HG02970 (cell line): ENCODE measurements at regions not wholly inside any gene's neighbourhood (a gene's known extent, or its start where the extent isn't known, plus 50 kb on each side); places are given as distances from the start of the nearest gene placed in this dataset.
"Not testable (repeated sequence)": the region's sequence is repeated elsewhere in the genome, so short reads cannot be mapped to it uniquely, and the experiment has no call there.

ENCODE experiments used
- ATAC-seq: cut with Tn5 transposase; IDR thresholded peaks from one replicate; pipeline ENCODE4 v1.9.1; 2021; ENCODE audit warnings: mild to moderate bottlenecking, moderate library complexity, moderate number of reproducible peaks; ENCODE audit not compliant: unreplicated experiment, low FRiP score

GRCh38 chr6:113055061-113055460, 707.9 kb downstream of the RFPL4B start:
- no peak for ATAC-seq

GRCh38 chr6:113055998-113056397, 708.9 kb downstream of the RFPL4B start:
- ATAC-seq = no peak

- ATAC-seq = no peak
Observed at GRCh38 chr6:113057567-113058053, 710.5 kb downstream of the RFPL4B start.

GRCh38 chr6:113060664-113061063, 713.5 kb downstream of the RFPL4B start:
- ATAC-seq = no peak

- ATAC-seq = no peak
Observed at GRCh38 chr6:113065611-113066010, 718.5 kb downstream of the RFPL4B start.

DNA sequence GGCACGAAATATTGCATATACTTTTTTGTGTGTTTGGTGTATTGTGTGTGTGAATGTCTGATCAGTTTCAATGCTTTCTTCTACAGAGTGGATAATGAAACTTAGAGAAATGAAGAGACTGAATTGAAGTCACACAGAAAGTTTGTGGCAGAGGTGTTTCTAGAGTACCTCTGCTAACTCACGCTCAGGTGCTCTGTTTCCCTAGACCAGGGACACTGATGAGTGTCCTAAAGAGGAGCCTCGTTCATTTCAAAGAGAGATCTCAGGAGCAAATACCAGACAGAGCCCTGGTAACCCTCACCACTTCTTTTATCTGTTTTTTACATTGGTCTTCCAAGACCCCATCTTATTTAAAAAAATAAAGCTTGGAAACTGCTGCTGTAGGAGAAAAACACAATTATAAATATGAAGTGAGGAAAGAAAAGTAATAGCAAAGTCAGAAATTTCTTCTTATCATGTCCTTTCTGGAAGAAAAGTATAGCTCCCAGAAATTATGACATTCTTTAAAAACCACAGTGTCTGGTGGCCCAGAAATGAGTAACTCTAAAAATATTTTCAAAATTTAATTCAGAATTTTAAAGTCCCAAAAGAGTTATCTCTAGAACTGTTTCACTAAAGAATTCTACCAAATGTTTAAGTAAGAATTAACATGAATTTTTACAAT, 720.6 kb downstream of the RFPL4B start:
- ATAC-seq = no peak

- no peak for ATAC-seq
Observed at GRCh38 chr6:113068570-113068969, 721.4 kb downstream of the RFPL4B start.

- not testable (repeated sequence) for ATAC-seq
Observed at GRCh38 chr6:113070681-113071080, 723.6 kb downstream of the RFPL4B start.

DNA sequence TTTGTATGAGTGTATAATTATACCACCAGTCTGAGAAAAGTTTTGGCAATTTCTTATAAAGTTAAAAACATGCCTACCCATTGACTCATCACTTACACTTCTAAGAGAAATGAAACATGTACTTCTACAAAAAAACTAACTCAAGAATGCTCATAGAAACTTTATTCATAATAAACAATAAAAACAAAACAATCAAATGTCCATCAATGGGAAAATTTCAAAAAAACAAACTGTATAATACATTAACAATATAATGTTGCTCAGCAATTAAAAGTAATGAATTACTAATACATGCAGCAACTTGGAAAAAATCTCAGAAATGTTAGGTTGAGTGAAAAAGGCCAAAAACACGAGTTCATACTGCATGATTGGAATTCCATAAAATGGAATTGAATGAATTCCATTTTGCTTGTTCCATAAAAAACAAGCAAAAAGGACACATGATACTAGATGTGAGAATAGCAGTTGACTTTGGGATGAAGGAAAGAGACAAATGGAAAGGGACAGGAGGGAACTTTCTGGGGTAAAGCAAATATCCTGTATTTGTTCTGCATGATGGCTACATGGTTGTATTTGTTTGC, 726.6 kb downstream of the RFPL4B start:
- no peak for ATAC-seq

GRCh38 chr6:113076116-113076515, 729.0 kb downstream of the RFPL4B start:
- ATAC-seq = no peak

- no peak for ATAC-seq
Observed at GRCh38 chr6:113076816-113077215, 729.7 kb downstream of the RFPL4B start.

GRCh38 chr6:113077794-113078193, 730.7 kb downstream of the RFPL4B start:
- no peak for ATAC-seq

GRCh38 chr6:113078791-113079190, 731.7 kb downstream of the RFPL4B start:
- ATAC-seq = no peak

DNA sequence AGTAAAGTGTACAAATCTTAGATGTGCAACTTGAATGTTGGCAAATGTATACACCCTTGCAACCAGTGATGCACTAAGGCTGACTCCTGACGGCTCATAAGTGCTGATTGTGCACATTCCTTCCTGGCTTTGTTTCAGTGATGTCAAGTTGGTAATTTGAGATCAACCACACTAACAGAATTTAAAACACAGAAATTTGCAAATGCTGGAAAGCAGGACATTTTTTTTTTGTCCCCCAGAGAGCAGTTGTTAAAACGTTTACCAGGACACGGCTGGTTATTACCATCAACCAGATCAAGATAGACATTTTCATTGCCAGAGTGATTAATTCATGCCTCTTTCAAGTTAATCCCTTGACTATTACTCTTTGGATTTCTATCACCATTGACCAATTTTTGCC, 735.6 kb downstream of the RFPL4B start:
- ATAC-seq = no peak

DNA sequence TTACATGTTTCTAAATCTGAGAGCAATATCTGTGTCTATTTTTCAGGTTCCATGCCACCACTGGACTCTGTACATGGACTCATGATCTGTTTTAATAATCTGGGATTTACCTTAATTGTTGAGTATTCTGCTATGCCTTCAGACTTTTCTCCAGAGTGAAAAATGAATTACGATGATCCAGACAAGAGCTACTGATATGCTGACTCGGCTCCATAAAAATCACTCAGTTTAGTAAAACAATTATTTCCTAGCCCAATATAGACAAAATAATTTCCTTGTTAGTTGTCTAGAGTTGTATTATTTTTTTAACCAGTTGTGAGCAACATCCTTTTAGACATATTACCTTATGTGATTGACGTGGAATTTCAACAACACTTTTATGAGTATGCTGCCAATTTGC, 736.8 kb downstream of the RFPL4B start:
- ATAC-seq = no peak

DNA sequence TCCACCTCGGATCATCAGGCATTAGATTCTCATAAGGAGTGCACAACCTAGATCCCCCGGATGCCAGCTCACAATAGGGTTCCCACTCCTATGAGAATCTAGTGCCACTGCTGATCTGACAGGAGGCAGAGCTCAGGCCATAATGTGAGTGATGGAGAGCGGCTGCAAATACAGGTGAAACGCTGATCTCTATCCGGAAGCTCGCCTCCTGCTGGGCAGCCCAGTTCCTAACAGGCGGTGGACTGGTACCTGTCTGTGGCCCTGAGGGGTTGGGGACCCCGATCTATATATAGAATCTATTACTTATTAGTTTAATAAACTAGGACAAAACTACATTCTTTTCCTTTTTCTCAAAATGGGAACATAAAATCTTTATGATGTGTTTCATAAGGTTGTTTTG, 741.9 kb downstream of the RFPL4B start:
- no peak for ATAC-seq

DNA sequence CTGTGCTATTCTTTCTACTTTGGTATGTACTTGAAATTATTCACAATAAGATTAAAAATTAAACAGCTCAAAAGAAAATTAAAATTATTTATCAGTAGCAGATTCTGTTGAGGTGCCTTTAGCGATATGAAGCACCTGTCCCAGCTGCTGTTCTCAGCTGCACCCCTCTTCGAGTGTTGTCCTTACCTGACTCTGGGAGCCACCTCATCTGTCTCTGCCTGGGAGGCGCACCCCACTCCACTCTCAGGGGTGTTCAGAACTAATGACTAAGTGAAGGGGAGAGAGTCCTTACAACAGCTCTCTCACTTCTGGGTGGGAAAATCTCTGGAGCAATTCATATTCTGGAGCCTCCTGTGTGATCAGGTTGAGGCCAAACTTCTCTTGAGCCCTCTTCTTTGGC, 745.7 kb downstream of the RFPL4B start:
- no peak for ATAC-seq

GRCh38 chr6:113094779-113095178, 747.6 kb downstream of the RFPL4B start:
- ATAC-seq = no peak

GRCh38 chr6:113095841-113096240, 748.7 kb downstream of the RFPL4B start:
- ATAC-seq = no peak

- ATAC-seq = no peak
Observed at GRCh38 chr6:113102761-113103160, 754.4 kb upstream of the MARCKS start.

- no peak for ATAC-seq
Observed at GRCh38 chr6:113103634-113104361, 753.3 kb upstream of the MARCKS start.

GRCh38 chr6:113104541-113104940, 752.6 kb upstream of the MARCKS start:
- no peak for ATAC-seq
